Rectal smooth muscle tissue (tissue), 1 donor: ENCODE measurements at regions not wholly inside any gene's neighbourhood (a gene's known extent, or its start where the extent isn't known, plus 50 kb on each side); places are given as distances from the start of the nearest gene placed in this dataset.
"Not testable (repeated sequence)": the region's sequence is repeated elsewhere in the genome, so short reads cannot be mapped to it uniquely, and the experiment has no call there.

Experiments used
- H3K27ac ChIP-seq: one replicate; pipeline ENCODE4 v1.7.0; 2013; ENCODE audit warnings: low read depth, low read length, inconsistent platforms
- H3K27me3 ChIP-seq: one replicate; pipeline ENCODE4 v1.7.0; 2013; ENCODE audit warnings: low read length; ENCODE audit not compliant: control insufficient read depth, insufficient read depth
- H3K36me3 ChIP-seq: one replicate; pipeline ENCODE4 v1.7.0; 2013; ENCODE audit warnings: low read length; ENCODE audit not compliant: control insufficient read depth, insufficient read depth
- H3K4me1 ChIP-seq: one replicate; pipeline ENCODE4 v1.7.0; 2013; ENCODE audit warnings: low read length; ENCODE audit not compliant: control insufficient read depth, insufficient read depth
- H3K4me3 ChIP-seq: one replicate; pipeline ENCODE4 v1.7.0; 2013; ENCODE audit warnings: low read length
- H3K9ac ChIP-seq: one replicate; pipeline ENCODE4 v1.7.0; 2013; ENCODE audit warnings: low read length

- no peaks in the 10 kb centered on the region for H3K4me1 ChIP-seq
- H3K27ac ChIP-seq: no peak overlapping the region
- no peak overlapping the region for H3K4me3 ChIP-seq
- H3K27me3 ChIP-seq: peaks cover 3% of the 10 kb centered on the region
- no peak overlapping the region for H3K9ac ChIP-seq
- no peaks in the 10 kb centered on the region for H3K36me3 ChIP-seq
Measured at GRCh38 chr14:103186909-103187586, 63.8 kb downstream of the TNFAIP2 start.

- H3K27me3 ChIP-seq: peaks cover 3% of the 10 kb centered on the region
- H3K4me1 ChIP-seq: no peaks in the 10 kb centered on the region
- H3K27ac ChIP-seq: no peak overlapping the region
- no peaks in the 10 kb centered on the region for H3K36me3 ChIP-seq
- no peak overlapping the region for H3K9ac ChIP-seq
- no peak overlapping the region for H3K4me3 ChIP-seq
Measured at GRCh38 chr14:103187911-103188310, 64.7 kb downstream of the TNFAIP2 start.

- no peak overlapping the region for H3K27ac ChIP-seq
- no peaks in the 10 kb centered on the region for H3K36me3 ChIP-seq
- peaks cover 3% of the 10 kb centered on the region for H3K27me3 ChIP-seq
- H3K9ac ChIP-seq: no peak overlapping the region
- no peaks in the 10 kb centered on the region for H3K4me1 ChIP-seq
- H3K4me3 ChIP-seq: peak overlapping the region; percentile 49
Measured at GRCh38 chr14:103188810-103189480, 65.7 kb downstream of the TNFAIP2 start.

GRCh38 chr14:103189481-103190470, 66.5 kb downstream of the TNFAIP2 start:
- no peak overlapping the region for H3K27ac ChIP-seq

GRCh38 chr14:103190741-103191140, 67.5 kb downstream of the TNFAIP2 start:
- H3K4me1 ChIP-seq: no peaks in the 10 kb centered on the region
- no peak overlapping the region for H3K9ac ChIP-seq
- no peaks in the 10 kb centered on the region for H3K36me3 ChIP-seq
- H3K4me3 ChIP-seq: no peak overlapping the region
- no peak overlapping the region for H3K27ac ChIP-seq
- peaks cover 3% of the 10 kb centered on the region for H3K27me3 ChIP-seq

More at GRCh38 chr14:103189481-103190470, 66.5 kb downstream of the TNFAIP2 start:
- H3K4me1 ChIP-seq: no peaks in the 10 kb centered on the region
- H3K36me3 ChIP-seq: no peaks in the 10 kb centered on the region
- no peak overlapping the region for H3K4me3 ChIP-seq
- H3K27me3 ChIP-seq: peaks cover 3% of the 10 kb centered on the region
- no peak overlapping the region for H3K9ac ChIP-seq

- no peaks in the 10 kb centered on the region for H3K36me3 ChIP-seq
- H3K27ac ChIP-seq: no peak overlapping the region
- no peak overlapping the region for H3K9ac ChIP-seq
- no peaks in the 10 kb centered on the region for H3K4me1 ChIP-seq
- no peak overlapping the region for H3K4me3 ChIP-seq
- peaks cover 3% of the 10 kb centered on the region for H3K27me3 ChIP-seq
Measured at GRCh38 chr14:103191844-103192243, 68.6 kb downstream of the TNFAIP2 start.

GRCh38 chr14:103192246-103192840, 69.1 kb downstream of the TNFAIP2 start:
- H3K4me3 ChIP-seq: no peak overlapping the region
- H3K36me3 ChIP-seq: no peaks in the 10 kb centered on the region
- peaks cover 3% of the 10 kb centered on the region for H3K27me3 ChIP-seq
- H3K27ac ChIP-seq: no peak overlapping the region
- no peaks in the 10 kb centered on the region for H3K4me1 ChIP-seq
- no peak overlapping the region for H3K9ac ChIP-seq

- H3K27me3 ChIP-seq, H3K36me3 ChIP-seq, H3K4me1 ChIP-seq, H3K9ac ChIP-seq, H3K27ac ChIP-seq, H3K4me3 ChIP-seq: not testable (repeated sequence)
Measured at GRCh38 chr14:103192861-103193260, 69.6 kb downstream of the TNFAIP2 start.

GRCh38 chr14:103193491-103193890, 70.2 kb downstream of the TNFAIP2 start:
- H3K27ac ChIP-seq, H3K4me1 ChIP-seq, H3K36me3 ChIP-seq, H3K4me3 ChIP-seq, H3K27me3 ChIP-seq, H3K9ac ChIP-seq: not testable (repeated sequence)

- H3K4me3 ChIP-seq: no peak overlapping the region
Measured at GRCh38 chr14:103194256-103195045, 71.2 kb downstream of the TNFAIP2 start.

GRCh38 chr14:103195828-103196615, 72.8 kb downstream of the TNFAIP2 start:
- Histone ChIP-seq H3K4me3 (no peak overlapping the region), H3K4me1 (peaks cover 7% of the 10 kb centered on the region), H3K36me3 (no peaks in the 10 kb centered on the region), H3K9ac (no peak overlapping the region), H3K27me3 (no peaks in the 10 kb centered on the region), H3K27ac (no peak overlapping the region)

More at GRCh38 chr14:103194256-103195045, 71.2 kb downstream of the TNFAIP2 start:
- H3K9ac ChIP-seq: no peak overlapping the region
- no peaks in the 10 kb centered on the region for H3K36me3 ChIP-seq
- H3K4me1 ChIP-seq: peaks cover 7% of the 10 kb centered on the region
- H3K27me3 ChIP-seq: no peaks in the 10 kb centered on the region
- no peak overlapping the region for H3K27ac ChIP-seq
